IMR-90 (cell line): ENCODE measurements at regions not wholly inside any gene's neighbourhood (a gene's known extent, or its start where the extent isn't known, plus 50 kb on each side); places are given as distances from the start of the nearest gene placed in this dataset.

ENCODE experiments used
- ATAC-seq: fragments of 200-7000 bp; cut with Tn5 transposase; 2 replicates; pipeline ENCODE4 v1.9.1; 2020; ENCODE audit warnings: low read depth, mild to moderate bottlenecking, moderate library complexity
- BruUV-seq: library from RNA; stranded (reverse); fragments of 400-500 nt; replicated peaks from 2 replicates; lab custom pipeline; 2021; lab: Mats Ljungman, UMichigan
- CTCF ChIA-PET: fragments of 300-600 bp; formaldehyde crosslinking; extraction: SDS; loops from one replicate; lab custom pipeline; 2021; ENCODE audit warnings: antibody characterized with exemption; lab: Yijun Ruan, JAX
- POLR2A ChIA-PET: fragments of 300-600 bp; sonication (Branson Sonifier 250); formaldehyde crosslinking; loops from one replicate; lab custom pipeline; 2022; ENCODE audit warnings: antibody characterized with exemption; ENCODE audit not compliant: unreplicated experiment; lab: Charles Lee
- DNase-seq: peaks from one replicate; pipeline ENCODE4 v3.0.0; 2013
- H2AFZ ChIP-seq: replicated peaks from 2 replicates; pipeline ENCODE3; 2013; ENCODE audit warnings: low read length, mild to moderate bottlenecking; ENCODE audit not compliant: poor library complexity
- H2AK5ac ChIP-seq: 2 replicates; pipeline ENCODE4 v1.6.1; 2013; ENCODE audit warnings: low read depth, low read length, inconsistent platforms
- H2AK9ac ChIP-seq: replicated peaks from 2 replicates; pipeline ENCODE3; 2013; ENCODE audit warnings: mild to moderate bottlenecking, low read depth, low read length, moderate library complexity; ENCODE audit not compliant: poor library complexity
- H2BK120ac ChIP-seq: 2 replicates; pipeline ENCODE4 v1.6.1; 2013; ENCODE audit warnings: low read depth, low read length, inconsistent platforms
- H2BK15ac ChIP-seq: 3 replicates; pipeline ENCODE4 v1.6.1; 2013; ENCODE audit warnings: low read depth, low read length, inconsistent platforms
- H2BK20ac ChIP-seq: 2 replicates; pipeline ENCODE4 v1.6.1; 2013; ENCODE audit warnings: low read depth, mild to moderate bottlenecking, inconsistent platforms, low read length, moderate library complexity
- H2BK5ac ChIP-seq: 2 replicates; pipeline ENCODE4 v1.6.1; 2013; ENCODE audit warnings: mild to moderate bottlenecking, low read depth, low read length, inconsistent platforms; ENCODE audit not compliant: poor library complexity, severe bottlenecking
- H3K14ac ChIP-seq: replicated peaks from 2 replicates; pipeline ENCODE4 v1.6.1; 2013; ENCODE audit warnings: low read depth, low read length, inconsistent platforms
- H3K18ac ChIP-seq: 2 replicates; pipeline ENCODE4 v1.6.1; 2013; ENCODE audit warnings: low read depth, low read length, control low read depth
- H3K23ac ChIP-seq: 2 replicates; pipeline ENCODE4 v1.6.1; 2013; ENCODE audit warnings: low read depth, low read length, inconsistent platforms
- H3K27ac ChIP-seq: 2 replicates; pipeline ENCODE4 v1.5.1; 2013; ENCODE audit warnings: mild to moderate bottlenecking, control low read depth, low read length; ENCODE audit not compliant: insufficient read depth
- H3K27me3 ChIP-seq: 2 replicates; pipeline ENCODE4 v1.6.1; 2013; ENCODE audit warnings: low read length; ENCODE audit not compliant: control insufficient read depth, insufficient read depth
- H3K36me3 ChIP-seq: 2 replicates; pipeline ENCODE4 v1.6.1; 2013; ENCODE audit warnings: low read length, mixed read lengths; ENCODE audit not compliant: control insufficient read depth, insufficient read depth
- H3K4ac ChIP-seq: 2 replicates; pipeline ENCODE4 v1.6.1; 2013; ENCODE audit warnings: low read depth, low read length, inconsistent platforms
- H3K4me1 ChIP-seq: 2 replicates; pipeline ENCODE4 v1.6.1; 2013; ENCODE audit warnings: low read length, mixed read lengths; ENCODE audit not compliant: control insufficient read depth, insufficient read depth
- H3K4me2 ChIP-seq: 2 replicates; pipeline ENCODE4 v1.6.1; 2013; ENCODE audit warnings: low read depth, mild to moderate bottlenecking, control low read depth, low read length, moderate library complexity
- H3K4me3 ChIP-seq: 2 replicates; pipeline ENCODE4 v1.5.1; 2013; ENCODE audit warnings: low read depth, mild to moderate bottlenecking, control low read depth, low read length, moderate library complexity; ENCODE audit not compliant: insufficient read depth
- H3K56ac ChIP-seq: 2 replicates; pipeline ENCODE4 v1.6.1; 2013; ENCODE audit warnings: low read length, inconsistent platforms; ENCODE audit not compliant: insufficient read depth; ENCODE audit errors: extremely low read depth
- H3K79me1 ChIP-seq, 2 experiments: 2 replicates each; pipeline ENCODE4 v1.6.1; 2013; ENCODE audit warnings: low read length in 2 of 2, inconsistent platforms in 1 of 2, low read depth in 1 of 2
- H3K9ac ChIP-seq: 2 replicates; pipeline ENCODE4 v1.6.1; 2013; ENCODE audit warnings: low read depth, low read length, control low read depth
- H3K9me1 ChIP-seq: 2 replicates; pipeline ENCODE4 v1.6.1; 2013; ENCODE audit warnings: low read length, inconsistent platforms; ENCODE audit not compliant: insufficient read depth
- H3K9me3 ChIP-seq: 2 replicates; pipeline ENCODE4 v1.6.1; 2013; ENCODE audit warnings: low read length; ENCODE audit not compliant: control insufficient read depth, insufficient read depth
- H4K20me1 ChIP-seq: 2 replicates; pipeline ENCODE4 v1.6.1; 2013; ENCODE audit warnings: low read length, inconsistent platforms; ENCODE audit not compliant: insufficient read depth
- H4K5ac ChIP-seq: 2 replicates; pipeline ENCODE4 v1.6.1; 2013; ENCODE audit warnings: mild to moderate bottlenecking, low read depth, low read length, control low read depth
- H4K8ac ChIP-seq, 2 experiments: 2 replicates each; pipeline ENCODE4 v1.6.1; 2013; ENCODE audit warnings: low read depth in 2 of 2, low read length in 2 of 2, control low read depth in 1 of 2, inconsistent platforms in 1 of 2
- H4K91ac ChIP-seq: 2 replicates; pipeline ENCODE4 v1.6.1; 2013; ENCODE audit warnings: low read depth, low read length, inconsistent platforms; ENCODE audit not compliant: insufficient read depth
- CEBPB ChIP-seq: IDR thresholded peaks from 2 replicates; pipeline ENCODE4 v1.6.1; 2012; ENCODE audit warnings: low read depth, low read length, improper control_type of control experiment
- CHD1 ChIP-seq: IDR thresholded peaks from 2 replicates; pipeline ENCODE4 v1.6.1; 2012; ENCODE audit warnings: low read depth, low read length, improper control_type of control experiment
- CTCF ChIP-seq: conservative IDR thresholded peaks from 2 replicates; pipeline ENCODE4 v1.5.1; 2012; ENCODE audit warnings: mild to moderate bottlenecking, low read depth, low read length, improper control_type of control experiment
- ELK1 ChIP-seq: fragments of 150-350 bp; IDR thresholded peaks from 2 replicates; pipeline ENCODE4 v1.6.1; 2016; ENCODE audit warnings: low read depth, mild to moderate bottlenecking, low read length, moderate library complexity, borderline replicate concordance
- FOS ChIP-seq: fragments of 150-350 bp; IDR thresholded peaks from 2 replicates; pipeline ENCODE4 v1.6.1; 2016; ENCODE audit warnings: low read depth, low read length
- MAZ ChIP-seq: IDR thresholded peaks from 2 replicates; pipeline ENCODE4 v1.6.1; 2012; ENCODE audit warnings: low read depth, mild to moderate bottlenecking, low read length, improper control_type of control experiment, moderate library complexity, borderline replicate concordance
- MXI1 ChIP-seq: IDR thresholded peaks from 2 replicates; pipeline ENCODE4 v1.6.1; 2012; ENCODE audit warnings: low read depth, mild to moderate bottlenecking, low read length, moderate library complexity, borderline replicate concordance
- NFE2L2 ChIP-seq: fragments of 150-350 bp; IDR thresholded peaks from 2 replicates; pipeline ENCODE4 v1.6.1; 2016; ENCODE audit warnings: low read depth, mild to moderate bottlenecking, low read length
- POLR2A ChIP-seq: IDR thresholded peaks from 2 replicates; pipeline ENCODE4 v1.6.1; 2012; ENCODE audit warnings: mild to moderate bottlenecking, low read depth, low read length
- RAD21 ChIP-seq: IDR thresholded peaks from 2 replicates; pipeline ENCODE4 v1.6.1; 2012; ENCODE audit warnings: low read length, improper control_type of control experiment
- RCOR1 ChIP-seq: IDR thresholded peaks from 2 replicates; pipeline ENCODE4 v1.6.1; 2012; ENCODE audit warnings: mild to moderate bottlenecking, low read length, improper control_type of control experiment; ENCODE audit not compliant: insufficient replicate concordance
- USF2 ChIP-seq: fragments of 150-350 bp; IDR thresholded peaks from 2 replicates; pipeline ENCODE4 v1.6.1; 2017; ENCODE audit warnings: mild to moderate bottlenecking, antibody characterized with exemption, low read length, low read depth
- WGBS, 2 experiments: methylation state at CpG; one replicate each; pipeline versions ENCODE4 v1.1.5 to v1.1.7; 2013; ENCODE audit warnings: missing lambda C conversion rate in 2 of 2; ENCODE audit not compliant: insufficient read length in 1 of 2; ENCODE audit errors: extremely low coverage in 2 of 2; 5-methylcytosine and 5-hydroxymethylcytosine counted together
- dilution Hi-C: fragments of 300-500 bp; cut with HindIII; formaldehyde crosslinking; loops from one replicate; pipeline ENCODE4 v1.14.3; 2018; ENCODE audit warnings: low sequenced_read_pairs; ENCODE audit not compliant: unreplicated experiment
- in situ Hi-C: fragments of 300-500 bp; cut with MboI; formaldehyde crosslinking; loops from 3 replicates; pipeline ENCODE4 v1.14.3; 2019; ENCODE audit warnings: low sequenced_read_pairs, inconsistent platforms, mixed read lengths
- intact Hi-C: fragments of 100-400 bp; cut with micrococcal nuclease; formaldehyde crosslinking; loops from 2 replicates; pipeline ENCODE4 v1.10.0; 2022

GRCh38 chr3:161875483-161875882, 378.9 kb downstream of the OTOL1 start:
- H3K4me2 ChIP-seq = no peak overlapping the region
- H2BK120ac ChIP-seq = no peak overlapping the region
- no peak overlapping the region for H2BK5ac ChIP-seq
- no peak overlapping the region for H3K56ac ChIP-seq
- H3K18ac ChIP-seq = no peak overlapping the region
- H3K14ac ChIP-seq = no peak overlapping the region
- H2BK20ac ChIP-seq = no peak overlapping the region
- ATAC-seq (no peak), DNase-seq (no peak)
- no peak overlapping the region for H2AK5ac ChIP-seq
- no peak overlapping the region for H4K5ac ChIP-seq
- H3K79me1 ChIP-seq = no peaks in the 10 kb centered on the region
- no peaks in the 10 kb centered on the region for H4K20me1 ChIP-seq
- H3K9ac ChIP-seq = no peak overlapping the region
- H4K8ac ChIP-seq = no peak overlapping the region
- POLR2A ChIA-PET = no interaction called here
- no peak overlapping the region for H2BK15ac ChIP-seq
- H3K4me1 ChIP-seq = no peaks in the 10 kb centered on the region
- in situ Hi-C loops = no loop called here
- BruUV-seq = no TSS peak
- H3K4ac ChIP-seq = no peak overlapping the region
- WGBS, 2 experiments = no CpG with 5 or more reads among the region's 1 CpG
- H3K9me3 ChIP-seq = peaks cover 4% of the 10 kb centered on the region; the same call in 1 of the 2 replicates
- no peaks in the 10 kb centered on the region for H3K9me1 ChIP-seq
- no peak overlapping the region for H3K23ac ChIP-seq
- CTCF ChIA-PET = no interaction called here
- no peak overlapping the region for H3K4me3 ChIP-seq
- dilution Hi-C loops = no loop called here
- no peak overlapping the region for H4K91ac ChIP-seq
- no peak overlapping the region for H3K27ac ChIP-seq
- no peak for TF ChIP-seq FOS
- no peak for TF ChIP-seq MAZ
- no peak for TF ChIP-seq CHD1
- no peak for TF ChIP-seq CEBPB
- no peak for TF ChIP-seq RCOR1
- TF ChIP-seq POLR2A = no peak
- TF ChIP-seq ELK1 = no peak
- TF ChIP-seq NFE2L2 = no peak
- no peak for TF ChIP-seq MXI1
- TF ChIP-seq RAD21 = no peak
- no peak for TF ChIP-seq USF2
- TF ChIP-seq CTCF = no peak
- intact Hi-C loops = no loop called here
- no peaks in the 10 kb centered on the region for H3K36me3 ChIP-seq
- H2AFZ ChIP-seq = no peak overlapping the region
- no peak overlapping the region for H2AK9ac ChIP-seq
- no peaks in the 10 kb centered on the region for H3K27me3 ChIP-seq
